ENCODE measurements at regions not wholly inside any gene's neighbourhood (a gene's known extent, or its start where the extent isn't known, plus 50 kb on each side); places are given as distances from the start of the nearest gene placed in this dataset.
"Not testable (repeated sequence)": the region's sequence is repeated elsewhere in the genome, so short reads cannot be mapped to it uniquely, and the experiment has no call there.

DNA sequence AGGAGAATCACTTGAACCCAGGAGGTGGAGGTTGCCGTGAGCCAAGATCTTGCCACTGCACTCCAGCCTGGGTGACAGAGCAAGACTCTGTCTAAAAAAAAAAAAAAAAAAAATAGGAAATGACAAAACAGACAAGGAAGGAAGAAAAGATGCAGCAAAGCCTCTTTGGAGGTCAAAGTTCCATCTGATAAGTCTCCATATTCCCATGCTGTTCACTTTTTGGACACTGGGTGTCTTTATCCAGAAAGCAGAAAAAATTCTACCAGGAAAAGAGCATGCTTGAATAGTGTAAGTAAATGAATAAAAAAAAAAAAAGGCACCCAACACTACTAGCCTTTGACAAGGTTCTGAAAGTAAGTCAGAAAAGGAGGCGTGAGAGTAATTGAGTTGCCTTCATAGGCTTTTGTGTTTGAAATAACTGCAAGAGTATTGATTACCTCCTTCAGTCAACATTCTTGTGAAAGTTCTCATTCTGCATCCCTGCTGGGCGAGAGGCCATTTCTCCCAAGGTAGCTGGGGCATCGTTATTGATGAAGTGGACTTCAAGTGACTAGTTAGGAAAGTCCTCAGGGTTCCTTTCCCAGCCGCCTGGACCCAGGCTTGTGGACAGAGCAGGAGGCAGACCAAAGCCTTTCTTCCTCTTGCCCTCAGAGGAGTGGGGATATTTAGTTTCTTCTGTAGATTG lies 133.3 kb upstream of the KIF5B start:
- H3K27ac ChIP-seq (ENCODE audit: low read length), result no peak overlapping the region
- peaks cover 0 to 5% of the 10 kb centered on the region in 2 donors for H3K4me1 ChIP-seq (ENCODE audit: control insufficient read depth in 1 of 2, insufficient read depth in 2 of 2, low read length in 2 of 2)
- no peaks in the 10 kb centered on the region for H3K36me3 ChIP-seq (ENCODE audit: control insufficient read depth in 1 of 2, insufficient read depth in 2 of 2, low read length in 2 of 2)
- no peaks in the 10 kb centered on the region for H3K27me3 ChIP-seq (ENCODE audit: low read depth, low read length)
- no peaks in the 10 kb centered on the region for H3K9me3 ChIP-seq (ENCODE audit: control insufficient read depth in 1 of 2, low read length in 2 of 2)
- no peak overlapping the region for H3K4me3 ChIP-seq (ENCODE audit: low read depth in 1 of 2, low read length in 2 of 2)

GRCh38 chr10:32188601-32189000 lies 132.4 kb upstream of the KIF5B start:
- H3K36me3 ChIP-seq (ENCODE audit: control insufficient read depth in 1 of 2, insufficient read depth in 2 of 2, low read length in 2 of 2); H3K4me1 ChIP-seq (ENCODE audit: control insufficient read depth in 1 of 2, insufficient read depth in 2 of 2, low read length in 2 of 2); H3K27me3 ChIP-seq (ENCODE audit: low read depth, low read length); H3K9me3 ChIP-seq (ENCODE audit: control insufficient read depth in 1 of 2, low read length in 2 of 2); H3K4me3 ChIP-seq (ENCODE audit: low read depth in 1 of 2, low read length in 2 of 2); H3K27ac ChIP-seq (ENCODE audit: low read length): not testable (repeated sequence)

DNA sequence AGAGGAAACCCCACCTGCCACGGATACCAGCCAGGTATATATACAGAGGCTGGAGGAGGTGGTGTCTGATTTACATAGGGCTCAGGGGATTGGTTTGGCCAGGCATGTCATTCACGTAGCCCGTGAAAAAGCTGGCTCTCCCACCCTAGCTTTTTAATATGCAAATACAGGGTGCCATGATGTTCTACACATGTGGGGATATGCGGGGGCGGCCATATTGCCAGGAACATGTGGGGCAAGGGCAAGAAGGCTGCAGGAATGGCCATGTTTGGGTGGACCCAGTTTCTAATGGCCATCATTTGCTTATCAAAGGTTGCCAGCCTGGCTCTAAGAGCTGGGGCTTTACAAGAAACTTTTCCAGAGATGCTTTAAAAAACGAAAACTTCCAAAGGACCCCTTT lies 131.5 kb upstream of the KIF5B start:
- no peaks in the 10 kb centered on the region for H3K27me3 ChIP-seq (ENCODE audit: low read depth, low read length)
- H3K9me3 ChIP-seq (ENCODE audit: control insufficient read depth in 1 of 2, low read length in 2 of 2), result no peaks in the 10 kb centered on the region
- no peak overlapping the region for H3K27ac ChIP-seq (ENCODE audit: low read length)
- H3K36me3 ChIP-seq (ENCODE audit: control insufficient read depth in 1 of 2, insufficient read depth in 2 of 2, low read length in 2 of 2), result no peaks in the 10 kb centered on the region
- H3K4me1 ChIP-seq (ENCODE audit: control insufficient read depth in 1 of 2, insufficient read depth in 2 of 2, low read length in 2 of 2), result peaks cover 0 to 5% of the 10 kb centered on the region in 2 donors
- H3K4me3 ChIP-seq (ENCODE audit: low read depth in 1 of 2, low read length in 2 of 2), result no peak overlapping the region

GRCh38 chr10:32183652-32184051 lies 127.4 kb upstream of the KIF5B start:
- H3K9me3 ChIP-seq (ENCODE audit: control insufficient read depth in 1 of 2, low read length in 2 of 2); H3K36me3 ChIP-seq (ENCODE audit: control insufficient read depth in 1 of 2, insufficient read depth in 2 of 2, low read length in 2 of 2); H3K4me3 ChIP-seq (ENCODE audit: low read depth in 1 of 2, low read length in 2 of 2); H3K27ac ChIP-seq (ENCODE audit: low read length); H3K4me1 ChIP-seq (ENCODE audit: control insufficient read depth in 1 of 2, insufficient read depth in 2 of 2, low read length in 2 of 2); H3K27me3 ChIP-seq (ENCODE audit: low read depth, low read length): not testable (repeated sequence)

DNA sequence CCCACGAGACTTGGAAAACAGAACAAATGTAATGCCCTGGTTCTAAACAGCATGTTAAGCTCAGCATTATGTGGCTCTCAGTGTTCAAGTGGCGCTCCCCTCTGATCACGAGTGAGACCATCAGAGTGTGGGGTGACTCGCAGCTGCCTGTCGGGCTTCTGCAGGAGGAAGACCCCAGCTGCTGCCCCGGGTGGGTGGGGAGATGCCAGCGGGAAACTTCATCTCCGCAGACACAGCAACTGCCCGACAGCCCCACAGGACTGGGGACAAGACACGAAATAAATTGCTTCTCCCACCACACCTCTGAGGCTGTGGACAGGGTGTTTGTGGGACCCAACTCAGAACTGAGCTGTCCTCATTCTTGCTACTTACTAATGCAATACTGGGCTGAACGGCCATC lies 126.3 kb upstream of the KIF5B start:
- Histone ChIP-seq H3K27ac (ENCODE audit: low read length) (no peak overlapping the region), H3K9me3 (ENCODE audit: control insufficient read depth in 1 of 2, low read length in 2 of 2) (no peaks in the 10 kb centered on the region), H3K4me3 (ENCODE audit: low read depth in 1 of 2, low read length in 2 of 2) (no peak overlapping the region), H3K36me3 (ENCODE audit: control insufficient read depth in 1 of 2, insufficient read depth in 2 of 2, low read length in 2 of 2) (no peaks in the 10 kb centered on the region), H3K4me1 (ENCODE audit: control insufficient read depth in 1 of 2, insufficient read depth in 2 of 2, low read length in 2 of 2) (no peaks in the 10 kb centered on the region), H3K27me3 (ENCODE audit: low read depth, low read length) (no peaks in the 10 kb centered on the region)

DNA sequence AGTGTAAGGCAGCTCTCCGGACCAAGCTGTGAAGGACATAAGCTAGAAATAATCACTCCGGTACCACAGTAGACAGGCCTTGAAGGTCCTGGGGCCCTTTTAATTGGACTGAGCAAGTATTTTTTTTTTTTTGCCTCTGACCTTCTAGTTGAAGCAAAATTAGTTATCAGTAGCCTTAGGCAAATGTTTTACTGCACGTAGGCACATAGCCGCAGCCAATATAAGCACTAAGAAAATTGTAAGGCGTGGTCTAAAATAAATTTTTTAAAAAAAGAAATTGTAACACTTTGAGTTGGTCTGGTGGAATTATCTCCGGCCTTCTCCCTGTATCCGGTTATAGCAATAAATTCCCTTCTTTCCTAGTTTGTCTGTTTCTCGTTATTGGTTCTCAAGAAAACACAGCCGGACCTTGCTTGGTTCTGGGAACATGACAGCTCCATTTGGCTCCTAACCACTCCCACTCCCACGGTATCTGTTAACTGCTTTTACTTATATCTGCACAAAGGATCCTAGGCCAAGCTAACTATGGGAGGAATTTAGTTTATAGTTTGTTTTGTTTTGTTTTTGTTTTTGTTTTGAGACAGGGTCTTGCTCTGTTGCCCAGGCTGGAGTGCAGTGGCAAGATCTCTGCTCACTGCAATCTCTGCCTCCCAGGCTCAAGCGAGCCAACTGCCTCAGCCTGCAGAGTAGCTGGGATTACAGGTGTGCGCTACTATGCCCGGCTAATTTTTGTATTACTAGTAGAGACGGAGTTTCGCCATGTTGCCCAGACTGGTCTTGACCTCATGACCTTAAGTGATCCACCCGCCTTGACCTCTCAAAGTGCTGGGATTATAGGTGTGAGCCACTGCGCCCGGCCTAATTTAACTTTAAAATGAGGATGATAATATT lies 124.4 kb upstream of the KIF5B start:
- H3K9me3 ChIP-seq (ENCODE audit: control insufficient read depth in 1 of 2, low read length in 2 of 2), result no peaks in the 10 kb centered on the region
- no peaks in the 10 kb centered on the region for H3K4me1 ChIP-seq (ENCODE audit: control insufficient read depth in 1 of 2, insufficient read depth in 2 of 2, low read length in 2 of 2)
- no peak overlapping the region for H3K4me3 ChIP-seq (ENCODE audit: low read depth in 1 of 2, low read length in 2 of 2)
- H3K27me3 ChIP-seq (ENCODE audit: low read depth, low read length), result no peaks in the 10 kb centered on the region
- no peaks in the 10 kb centered on the region for H3K36me3 ChIP-seq (ENCODE audit: control insufficient read depth in 1 of 2, insufficient read depth in 2 of 2, low read length in 2 of 2)
- H3K27ac ChIP-seq (ENCODE audit: low read length), result no peak overlapping the region

DNA sequence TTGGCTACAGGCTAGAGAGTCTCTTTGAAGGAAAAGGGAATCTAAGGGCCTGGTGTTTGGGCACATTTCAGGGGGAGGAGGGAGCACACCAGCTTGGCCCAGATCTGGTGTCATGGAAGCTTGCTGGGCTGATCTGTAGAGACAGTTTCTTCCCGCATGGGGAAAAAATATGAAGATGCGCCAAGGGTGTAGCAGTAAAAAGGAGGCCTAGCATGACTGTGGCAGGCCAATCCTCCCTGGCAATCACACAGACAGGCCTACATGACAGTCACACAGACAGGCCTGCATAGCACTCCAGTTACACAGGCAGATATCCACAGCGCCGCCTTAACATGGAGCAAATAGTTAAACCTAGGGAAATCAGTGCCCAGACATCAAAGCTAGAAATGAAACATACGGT lies 123.6 kb upstream of the KIF5B start:
- Histone ChIP-seq H3K27ac (ENCODE audit: low read length) (no peak overlapping the region), H3K4me3 (ENCODE audit: low read depth in 1 of 2, low read length in 2 of 2) (no peak overlapping the region), H3K4me1 (ENCODE audit: control insufficient read depth in 1 of 2, insufficient read depth in 2 of 2, low read length in 2 of 2) (no peaks in the 10 kb centered on the region), H3K36me3 (ENCODE audit: control insufficient read depth in 1 of 2, insufficient read depth in 2 of 2, low read length in 2 of 2) (no peaks in the 10 kb centered on the region), H3K27me3 (ENCODE audit: low read depth, low read length) (no peaks in the 10 kb centered on the region), H3K9me3 (ENCODE audit: control insufficient read depth in 1 of 2, low read length in 2 of 2) (no peaks in the 10 kb centered on the region)

DNA sequence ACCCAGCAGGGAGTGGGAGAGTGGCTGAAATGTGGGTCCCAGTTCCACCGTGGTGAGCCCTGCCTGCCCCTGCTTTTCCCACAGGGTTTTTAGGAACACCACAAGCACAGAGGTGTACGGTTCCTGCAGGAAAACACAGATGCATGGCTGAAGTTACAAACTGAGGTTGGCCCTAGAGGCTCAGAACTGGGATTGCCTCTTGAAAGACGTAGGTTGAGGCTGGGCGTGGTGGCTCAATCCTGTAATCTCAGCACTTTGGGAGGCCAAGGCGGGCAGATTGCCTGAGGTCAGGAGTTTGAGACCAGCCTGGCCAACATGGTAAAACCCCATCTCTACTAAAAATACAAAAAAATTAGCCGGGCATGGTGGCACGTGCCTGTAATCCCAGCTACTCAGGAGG lies 121.4 kb upstream of the KIF5B start:
- not testable (repeated sequence) for H3K27me3 ChIP-seq (ENCODE audit: low read depth, low read length); H3K4me1 ChIP-seq (ENCODE audit: control insufficient read depth in 1 of 2, insufficient read depth in 2 of 2, low read length in 2 of 2); H3K36me3 ChIP-seq (ENCODE audit: control insufficient read depth in 1 of 2, insufficient read depth in 2 of 2, low read length in 2 of 2); H3K27ac ChIP-seq (ENCODE audit: low read length); H3K9me3 ChIP-seq (ENCODE audit: control insufficient read depth in 1 of 2, low read length in 2 of 2); H3K4me3 ChIP-seq (ENCODE audit: low read depth in 1 of 2, low read length in 2 of 2)

GRCh38 chr10:32175629-32176028 lies 119.4 kb upstream of the KIF5B start:
- Histone ChIP-seq H3K27ac (ENCODE audit: low read length) (no peak overlapping the region), H3K4me1 (ENCODE audit: control insufficient read depth in 1 of 2, insufficient read depth in 2 of 2, low read length in 2 of 2) (no peaks in the 10 kb centered on the region), H3K27me3 (ENCODE audit: low read depth, low read length) (no peaks in the 10 kb centered on the region), H3K36me3 (ENCODE audit: control insufficient read depth in 1 of 2, insufficient read depth in 2 of 2, low read length in 2 of 2) (no peaks in the 10 kb centered on the region), H3K9me3 (ENCODE audit: control insufficient read depth in 1 of 2, low read length in 2 of 2) (no peaks in the 10 kb centered on the region), H3K4me3 (ENCODE audit: low read depth in 1 of 2, low read length in 2 of 2) (no peak overlapping the region)

DNA sequence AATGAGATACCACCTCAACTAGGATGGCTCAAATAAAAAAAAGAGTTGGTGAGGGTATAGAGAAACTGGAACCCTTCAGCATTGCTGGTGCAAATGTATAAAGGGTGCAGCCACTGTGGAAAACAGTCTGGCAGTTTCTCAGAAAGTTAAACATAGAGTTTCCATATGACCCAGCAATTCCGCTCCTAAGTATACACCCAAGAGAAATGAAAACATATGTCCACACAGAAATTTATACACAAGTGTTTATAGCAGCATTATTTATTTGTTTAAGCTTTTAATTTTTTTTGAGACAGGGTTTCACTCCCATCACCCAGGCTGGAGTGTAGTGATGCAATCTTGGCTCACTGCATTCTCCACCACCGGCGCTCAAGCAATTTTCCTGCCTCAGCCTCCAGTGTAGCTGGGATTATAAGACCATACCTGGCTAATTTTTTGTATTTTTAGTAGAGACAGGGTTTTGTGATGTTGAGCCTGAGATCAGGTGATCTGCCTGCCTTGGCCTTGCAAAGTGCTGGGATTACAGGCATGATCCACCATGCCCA lies 118.2 kb upstream of the KIF5B start:
- H3K9me3 ChIP-seq (ENCODE audit: control insufficient read depth in 1 of 2, low read length in 2 of 2), result no peaks in the 10 kb centered on the region
- H3K4me1 ChIP-seq (ENCODE audit: control insufficient read depth in 1 of 2, insufficient read depth in 2 of 2, low read length in 2 of 2), result no peaks in the 10 kb centered on the region
- no peaks in the 10 kb centered on the region for H3K27me3 ChIP-seq (ENCODE audit: low read depth, low read length)
- H3K36me3 ChIP-seq (ENCODE audit: control insufficient read depth in 1 of 2, insufficient read depth in 2 of 2, low read length in 2 of 2), result no peaks in the 10 kb centered on the region
- no peak overlapping the region for H3K4me3 ChIP-seq (ENCODE audit: low read depth in 1 of 2, low read length in 2 of 2)
- H3K27ac ChIP-seq (ENCODE audit: low read length), result no peak overlapping the region

DNA sequence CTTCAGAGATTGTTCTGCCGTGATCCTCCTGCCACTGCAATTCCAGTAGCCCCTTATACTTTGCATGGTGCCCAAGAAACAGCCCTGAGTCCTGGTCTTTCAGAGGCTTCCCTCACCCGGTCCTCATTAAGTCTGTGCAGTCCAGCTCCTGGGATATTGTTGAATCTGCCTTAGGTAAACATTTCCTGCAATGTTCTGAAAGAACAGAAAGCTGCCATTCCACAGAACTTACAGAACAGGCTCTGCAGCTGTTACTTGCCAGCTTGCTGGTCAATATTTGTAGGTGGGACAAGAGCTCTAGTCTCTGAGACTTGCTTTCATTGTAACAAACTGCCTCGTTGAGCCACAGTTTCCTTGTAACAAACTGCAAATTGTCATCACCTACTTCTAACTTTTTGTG lies 115.0 kb upstream of the KIF5B start:
- Histone ChIP-seq H3K27ac (ENCODE audit: low read length) (no peak overlapping the region), H3K9me3 (ENCODE audit: control insufficient read depth in 1 of 2, low read length in 2 of 2) (no peaks in the 10 kb centered on the region), H3K36me3 (ENCODE audit: control insufficient read depth in 1 of 2, insufficient read depth in 2 of 2, low read length in 2 of 2) (no peaks in the 10 kb centered on the region), H3K4me1 (ENCODE audit: control insufficient read depth in 1 of 2, insufficient read depth in 2 of 2, low read length in 2 of 2) (no peaks in the 10 kb centered on the region), H3K27me3 (ENCODE audit: low read depth, low read length) (no peaks in the 10 kb centered on the region), H3K4me3 (ENCODE audit: low read depth in 1 of 2, low read length in 2 of 2) (no peak overlapping the region)

Data from muscle layer of duodenum (tissue), 2 donors.